C4-2B (cell line): ENCODE measurements at regions not wholly inside any gene's neighbourhood (a gene's known extent, or its start where the extent isn't known, plus 50 kb on each side); places are given as distances from the start of the nearest gene placed in this dataset.

Experiments
- H3K27ac ChIP-seq: fragments of 450-650 bp; 2 replicates; pipeline ENCODE4 v1.5.1; 2017
- ZFX ChIP-seq: fragments of 450-650 bp; IDR thresholded peaks from 2 replicates; pipeline ENCODE4 v1.6.1; 2017
- TF ChIP-seq, protein P1 (sequence below): fragments of 450-650 bp; conservative IDR thresholded peaks from 2 replicates; pipeline ENCODE4 v1.5.1; 2017; ENCODE audit warnings: mild to moderate bottlenecking

DNA sequence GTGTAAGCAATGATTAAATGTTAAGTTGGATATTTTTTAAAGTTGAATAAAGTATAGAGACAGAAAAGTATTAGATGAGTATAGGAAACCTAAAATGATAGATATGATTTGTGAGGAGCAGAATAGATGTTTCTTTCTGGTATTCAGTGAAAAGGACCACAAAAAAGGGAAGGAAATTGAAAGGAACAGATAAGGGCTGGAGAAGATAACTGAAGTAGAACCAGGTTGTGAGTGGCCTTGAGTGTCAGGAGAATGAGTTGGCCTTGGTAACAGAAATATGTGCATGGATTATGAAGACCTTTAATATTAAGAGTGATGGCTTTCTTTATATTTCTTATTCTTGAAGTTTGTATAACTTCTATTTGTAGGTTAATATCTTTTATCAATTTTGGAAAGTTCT, 543.5 kb downstream of the METTL4 start:
- H3K27ac ChIP-seq = no peak overlapping the region
- TF ChIP-seq ZFX = no peak
- TF ChIP-seq, protein P1, sequence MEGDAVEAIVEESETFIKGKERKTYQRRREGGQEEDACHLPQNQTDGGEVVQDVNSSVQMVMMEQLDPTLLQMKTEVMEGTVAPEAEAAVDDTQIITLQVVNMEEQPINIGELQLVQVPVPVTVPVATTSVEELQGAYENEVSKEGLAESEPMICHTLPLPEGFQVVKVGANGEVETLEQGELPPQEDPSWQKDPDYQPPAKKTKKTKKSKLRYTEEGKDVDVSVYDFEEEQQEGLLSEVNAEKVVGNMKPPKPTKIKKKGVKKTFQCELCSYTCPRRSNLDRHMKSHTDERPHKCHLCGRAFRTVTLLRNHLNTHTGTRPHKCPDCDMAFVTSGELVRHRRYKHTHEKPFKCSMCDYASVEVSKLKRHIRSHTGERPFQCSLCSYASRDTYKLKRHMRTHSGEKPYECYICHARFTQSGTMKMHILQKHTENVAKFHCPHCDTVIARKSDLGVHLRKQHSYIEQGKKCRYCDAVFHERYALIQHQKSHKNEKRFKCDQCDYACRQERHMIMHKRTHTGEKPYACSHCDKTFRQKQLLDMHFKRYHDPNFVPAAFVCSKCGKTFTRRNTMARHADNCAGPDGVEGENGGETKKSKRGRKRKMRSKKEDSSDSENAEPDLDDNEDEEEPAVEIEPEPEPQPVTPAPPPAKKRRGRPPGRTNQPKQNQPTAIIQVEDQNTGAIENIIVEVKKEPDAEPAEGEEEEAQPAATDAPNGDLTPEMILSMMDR = no peak

DNA sequence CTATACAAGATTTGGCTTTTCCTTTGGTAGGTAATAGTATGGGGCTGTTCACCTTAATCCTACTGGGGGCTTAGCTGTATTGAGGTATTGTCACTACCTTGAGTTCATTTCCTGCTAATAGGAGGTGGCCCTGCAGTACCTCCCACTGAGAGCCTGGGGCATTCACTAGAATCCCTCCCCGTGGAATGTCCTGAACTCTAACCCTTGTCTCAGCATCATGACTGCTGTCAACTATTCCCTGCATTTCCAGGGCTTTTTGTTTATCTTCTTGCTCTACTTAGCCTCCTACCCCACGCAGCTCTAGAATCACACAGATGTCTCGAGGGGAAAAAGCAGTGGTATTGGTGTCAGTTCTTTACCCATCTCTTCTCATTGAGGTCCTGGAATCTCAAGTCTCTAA, 542.3 kb downstream of the METTL4 start:
- H3K27ac ChIP-seq = no peak overlapping the region
- TF ChIP-seq, protein P1 = no peak
- TF ChIP-seq ZFX = no peak

DNA sequence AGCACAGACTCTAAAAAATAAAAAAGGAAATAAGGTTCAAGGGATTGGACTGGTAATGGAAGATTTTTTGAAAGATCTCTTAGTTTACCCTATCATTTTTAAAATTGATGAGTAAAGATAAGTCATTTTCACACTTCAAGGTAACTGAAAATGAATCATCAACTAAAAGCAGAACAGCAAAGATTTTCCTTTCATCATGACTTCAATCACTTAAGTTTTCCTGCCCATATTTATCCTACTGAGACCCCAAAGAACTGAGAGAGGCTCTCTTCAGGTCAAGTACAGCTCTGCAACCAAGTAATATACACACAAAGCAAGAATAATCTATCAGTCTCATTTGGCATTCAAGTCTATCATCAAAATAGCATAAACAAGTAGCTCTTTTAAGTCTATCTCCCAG, 540.7 kb downstream of the METTL4 start:
- TF ChIP-seq, protein P1 = no peak
- TF ChIP-seq ZFX = no peak
- H3K27ac ChIP-seq = no peak overlapping the region

DNA sequence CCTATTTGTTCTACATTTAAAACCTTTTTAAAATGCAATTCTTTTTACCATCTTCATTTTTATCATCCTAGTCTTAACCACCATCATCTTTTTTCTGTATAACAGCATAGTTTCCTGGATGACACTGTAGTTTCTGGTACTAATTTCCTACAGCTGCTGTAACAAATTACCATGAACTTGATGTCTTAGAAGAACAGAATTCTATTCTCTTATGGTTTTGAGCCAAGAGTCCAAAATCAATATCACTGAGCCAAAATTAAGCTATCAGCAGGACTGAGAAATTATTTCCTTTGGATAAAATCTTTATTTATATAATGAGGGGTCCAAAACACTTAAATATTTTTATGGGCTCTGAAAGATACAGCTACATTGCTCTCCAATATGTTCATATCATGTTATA, 539.3 kb downstream of the METTL4 start:
- no peak overlapping the region for H3K27ac ChIP-seq
- no peak for TF ChIP-seq ZFX
- TF ChIP-seq, protein P1 = no peak

DNA sequence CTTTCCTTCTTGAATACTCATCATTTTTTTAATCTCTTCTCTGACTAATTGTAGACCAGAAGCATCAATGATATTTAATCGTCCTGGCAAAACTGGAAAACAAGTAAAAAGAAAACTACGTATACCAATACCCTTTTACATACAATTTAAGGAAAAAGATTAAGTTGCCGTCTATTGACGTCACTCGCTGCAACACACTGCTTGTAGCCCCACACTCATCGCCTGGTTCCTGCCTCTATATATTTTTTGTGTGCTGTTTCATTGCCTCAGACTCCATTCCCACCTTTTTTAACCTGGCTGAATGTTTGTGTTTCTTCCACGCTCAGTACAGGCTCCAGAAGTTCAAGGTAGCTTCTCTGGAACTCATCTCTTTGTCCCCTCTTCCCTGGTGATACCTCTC, 536.2 kb downstream of the METTL4 start:
- TF ChIP-seq, protein P1 = no peak
- no peak for TF ChIP-seq ZFX
- H3K27ac ChIP-seq = no peak overlapping the region

DNA sequence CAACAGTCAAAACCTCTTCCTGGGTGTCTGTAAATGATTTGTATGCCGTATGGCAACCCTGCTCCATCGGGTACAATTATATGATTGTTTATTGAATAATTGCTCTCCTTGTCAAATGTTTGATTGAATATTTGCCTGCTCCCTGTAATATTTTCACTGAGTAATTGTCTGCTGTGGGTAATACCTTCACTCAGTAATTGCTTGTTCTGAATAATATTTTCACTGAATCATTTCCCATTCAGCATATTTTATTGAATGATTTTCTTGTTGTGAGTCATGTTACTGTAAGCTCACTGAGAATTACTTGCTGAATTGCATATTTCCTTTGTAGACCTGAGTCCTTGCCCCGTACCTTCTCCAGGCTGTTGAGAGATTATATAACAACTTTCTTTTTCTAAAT, 535.2 kb downstream of the METTL4 start:
- TF ChIP-seq, protein P1 = no peak
- no peak for TF ChIP-seq ZFX
- H3K27ac ChIP-seq = no peak overlapping the region

DNA sequence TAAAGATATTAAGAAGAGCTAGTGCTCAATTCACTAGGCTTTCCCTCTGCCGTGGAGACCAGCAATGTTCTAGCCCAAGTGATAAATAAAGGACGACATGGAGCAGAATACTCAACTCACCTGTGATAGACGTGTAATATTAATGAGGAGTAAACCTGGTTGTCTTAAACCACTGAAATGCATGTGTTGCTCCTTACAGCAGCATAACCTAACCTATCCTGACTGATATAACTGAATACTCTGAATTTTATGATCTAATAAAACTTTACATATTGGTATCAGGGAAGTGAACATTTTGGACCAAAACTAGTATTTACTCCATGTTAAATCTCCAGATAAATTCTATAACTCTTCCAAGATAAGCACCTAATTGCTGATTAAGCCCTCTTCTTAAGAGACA, 531.0 kb downstream of the METTL4 start:
- H3K27ac ChIP-seq = no peak overlapping the region
- TF ChIP-seq, protein P1 = no peak
- no peak for TF ChIP-seq ZFX
